H1 (cell line): ENCODE measurements at regions not wholly inside any gene's neighbourhood (a gene's known extent, or its start where the extent isn't known, plus 50 kb on each side); places are given as distances from the start of the nearest gene placed in this dataset.

ENCODE experiments used
- CTCF ChIA-PET: fragments of 300-600 bp; sonication (Branson Sonifier 250); formaldehyde crosslinking; loops from one replicate; lab custom pipeline; 2021; ENCODE audit not compliant: partially characterized antibody; lab: Charles Lee
- POLR2A ChIA-PET: fragments of 300-600 bp; sonication (Branson Sonifier 250); formaldehyde crosslinking; loops from one replicate; lab custom pipeline; 2021; ENCODE audit warnings: inconsistent platforms; ENCODE audit not compliant: partially characterized antibody; lab: Charles Lee
- DNase-seq, 2 experiments: peaks; one replicate each; pipeline versions ENCODE4 v3.0.0 to v3.0.0-alpha.2; 2010 to 2022; ENCODE audit warnings: low spot score in 2 of 2, low read depth in 1 of 2, mixed read lengths in 1 of 2
- FAIRE-seq: peaks from 2 replicates; lab custom pipeline; 2011; peaks lifted over from hg19 to GRCh38; lab: Jason Lieb, UNC
- H2AFZ ChIP-seq: 2 replicates; pipeline ENCODE4 v1.8.1; 2012; ENCODE audit warnings: low read length, inconsistent platforms
- H2AK5ac ChIP-seq: 2 replicates; pipeline ENCODE4 v1.6.1; 2013; ENCODE audit warnings: low read depth, low read length
- H2BK120ac ChIP-seq: replicated peaks from 2 replicates; pipeline ENCODE3; 2013; ENCODE audit warnings: low read depth, low read length, inconsistent platforms
- H2BK12ac ChIP-seq: 2 replicates; pipeline ENCODE4 v1.6.1; 2013; ENCODE audit warnings: low read depth, low read length
- H2BK15ac ChIP-seq: 2 replicates; pipeline ENCODE4 v1.6.1; 2013; ENCODE audit warnings: low read length
- H2BK20ac ChIP-seq: 2 replicates; pipeline ENCODE4 v1.6.1; 2013; ENCODE audit warnings: low read length
- H2BK5ac ChIP-seq: 2 replicates; pipeline ENCODE4 v1.6.1; 2013; ENCODE audit warnings: low read depth, low read length
- H3K14ac ChIP-seq: 2 replicates; pipeline ENCODE4 v1.6.1; 2013; ENCODE audit warnings: inconsistent platforms; ENCODE audit not compliant: insufficient read length
- H3K18ac ChIP-seq: 2 replicates; pipeline ENCODE4 v1.6.1; 2013; ENCODE audit warnings: low read length; ENCODE audit errors: extremely low read depth
- H3K23ac ChIP-seq: 2 replicates; pipeline ENCODE4 v1.6.1; 2013; ENCODE audit warnings: inconsistent platforms; ENCODE audit not compliant: insufficient read length
- H3K23me2 ChIP-seq: 2 replicates; pipeline ENCODE4 v1.6.1; 2013; ENCODE audit warnings: low read depth, low read length
- H3K27ac ChIP-seq: 2 replicates; pipeline ENCODE4 v1.6.1; 2011; ENCODE audit warnings: low read depth, low read length, inconsistent platforms
- H3K27me3 ChIP-seq, 4 experiments: replicated peaks in 1 of 4; 1 replicate in 1 of 4; 2 replicates in 3 of 4; pipeline versions ENCODE4 v1.6.1 to v1.8.1; 2011 to 2013; ENCODE audit warnings: low read length in 3 of 4, mild to moderate bottlenecking in 3 of 4, inconsistent platforms in 2 of 4, mixed read lengths in 2 of 4, moderate library complexity in 1 of 4; ENCODE audit not compliant: control insufficient read depth in 3 of 4, insufficient read depth in 3 of 4; ENCODE audit errors: extremely low read depth in 1 of 4
- H3K36me3 ChIP-seq, 4 experiments: 2 replicates each; pipeline versions ENCODE4 v1.6.1 to v1.8.1; 2011 to 2013; ENCODE audit warnings: mild to moderate bottlenecking in 4 of 4, low read length in 3 of 4, moderate library complexity in 2 of 4, control low read depth in 1 of 4, inconsistent platforms in 1 of 4; ENCODE audit not compliant: insufficient read depth in 4 of 4, control insufficient read depth in 2 of 4
- H3K4ac ChIP-seq: replicated peaks from 2 replicates; pipeline ENCODE3; 2013; ENCODE audit warnings: low read length, low read depth, mixed read lengths, inconsistent platforms; ENCODE audit not compliant: insufficient read length
- H3K4me1 ChIP-seq, 4 experiments: replicated peaks in 1 of 4; 1 replicate in 1 of 4; 2 replicates in 3 of 4; pipeline versions ENCODE4 v1.6.1 to v1.8.1; 2011 to 2013; ENCODE audit warnings: low read length in 3 of 4, inconsistent platforms in 2 of 4, mixed read lengths in 1 of 4; ENCODE audit not compliant: insufficient read depth in 4 of 4, control insufficient read depth in 3 of 4
- H3K4me2 ChIP-seq, 2 experiments: 2 replicates each; pipeline versions ENCODE4 v1.6.1 to v1.8.1; 2011 to 2013; ENCODE audit warnings: low read depth in 2 of 2, low read length in 2 of 2, control low read depth in 1 of 2, inconsistent platforms in 1 of 2, mild to moderate bottlenecking in 1 of 2; ENCODE audit not compliant: insufficient read depth in 1 of 2
- H3K4me3 ChIP-seq, 4 experiments: fragments of 200-600, 300-600 bp in 1 of 4; sonication (generic), shearing (Covaris generic), sonication (Bioruptor Twin) in 1 of 4; 2 replicates each; pipeline versions ENCODE4 v1.5.1 to v1.8.1; 2011 to 2016; ENCODE audit warnings: low read length in 4 of 4, low read depth in 3 of 4, control low read depth in 2 of 4, inconsistent platforms in 2 of 4, mild to moderate bottlenecking in 2 of 4, mixed read lengths in 1 of 4, moderate library complexity in 1 of 4; ENCODE audit not compliant: insufficient read depth in 2 of 4; ENCODE audit errors: extremely low read depth in 1 of 4
- H3K56ac ChIP-seq: replicated peaks from 2 replicates; pipeline ENCODE3; 2013; ENCODE audit warnings: low read depth, mild to moderate bottlenecking, mixed read lengths, low read length, inconsistent platforms; ENCODE audit not compliant: insufficient read length
- H3K79me1 ChIP-seq: 2 replicates; pipeline ENCODE4 v1.6.1; 2013; ENCODE audit warnings: low read depth, low read length, control low read depth
- H3K79me2 ChIP-seq, 2 experiments: 2 replicates each; pipeline versions ENCODE4 v1.6.1 to v1.8.1; 2012 to 2013; ENCODE audit warnings: low read length in 2 of 2, mild to moderate bottlenecking in 2 of 2, inconsistent platforms in 1 of 2; ENCODE audit not compliant: insufficient read depth in 2 of 2, control insufficient read depth in 1 of 2
- H3K9ac ChIP-seq, 4 experiments: replicated peaks in 1 of 4; 1 replicate in 1 of 4; 2 replicates in 3 of 4; pipeline versions ENCODE4 v1.6.1 to v1.8.1; 2011 to 2013; ENCODE audit warnings: low read depth in 3 of 4, low read length in 3 of 4, control low read depth in 2 of 4, mild to moderate bottlenecking in 2 of 4, moderate library complexity in 2 of 4, inconsistent platforms in 1 of 4; ENCODE audit errors: extremely low read depth in 1 of 4
- H3K9me3 ChIP-seq, 2 experiments: 2 replicates each; pipeline versions ENCODE4 v1.6.1 to v1.8.1; 2012 to 2013; ENCODE audit warnings: mild to moderate bottlenecking in 2 of 2, moderate library complexity in 2 of 2, control low read depth in 1 of 2, inconsistent platforms in 1 of 2, low read depth in 1 of 2, low read length in 1 of 2, mixed read lengths in 1 of 2; ENCODE audit not compliant: insufficient read depth in 2 of 2
- H4K20me1 ChIP-seq, 2 experiments: replicated peaks in 1 of 2; 2 replicates each; pipeline versions ENCODE3 to v1.8.1; 2011 to 2013; ENCODE audit warnings: inconsistent platforms in 2 of 2, low read length in 2 of 2, mild to moderate bottlenecking in 1 of 2; ENCODE audit not compliant: insufficient read depth in 2 of 2, control insufficient read depth in 1 of 2
- H4K5ac ChIP-seq: 2 replicates; pipeline ENCODE4 v1.6.1; 2013; ENCODE audit warnings: low read length, low read depth, mixed read lengths, inconsistent platforms; ENCODE audit not compliant: insufficient read length
- H4K8ac ChIP-seq: 2 replicates; pipeline ENCODE4 v1.8.0; 2013; ENCODE audit warnings: mild to moderate bottlenecking, moderate library complexity, low read length, inconsistent platforms; ENCODE audit not compliant: insufficient read depth; ENCODE audit errors: extremely low read depth
- H4K91ac ChIP-seq: replicated peaks from 2 replicates; pipeline ENCODE3; 2013; ENCODE audit warnings: low read length, mixed read lengths, inconsistent platforms; ENCODE audit not compliant: insufficient read length
- CBX5 ChIP-seq: fragments of 300-800, 300-1000 bp; sonication (generic); IDR thresholded peaks from 2 replicates; pipeline ENCODE4 v1.7.1; 2016; ENCODE audit warnings: antibody characterized with exemption, low read length, low read depth
- CHD2 ChIP-seq: IDR thresholded peaks from 2 replicates; pipeline ENCODE4 v1.6.1; 2012; ENCODE audit warnings: low read length, improper control_type of control experiment
- CTBP2 ChIP-seq: IDR thresholded peaks from 2 replicates; pipeline ENCODE4 v1.7.0; 2011; ENCODE audit warnings: borderline replicate concordance, mild to moderate bottlenecking, moderate library complexity, mixed read lengths, low read length; ENCODE audit not compliant: insufficient read depth, insufficient read length
- GABPA ChIP-seq: IDR thresholded peaks from 2 replicates; pipeline ENCODE4 v1.6.1; 2011; ENCODE audit warnings: mild to moderate bottlenecking, low read length, moderate library complexity, borderline replicate concordance; ENCODE audit not compliant: insufficient read depth
- GTF2F1 ChIP-seq: IDR thresholded peaks from 2 replicates; pipeline ENCODE4 v1.6.1; 2012; ENCODE audit warnings: low read depth, low read length, improper control_type of control experiment, borderline replicate concordance
- JUN ChIP-seq: IDR thresholded peaks from 2 replicates; pipeline ENCODE4 v1.6.1; 2011; ENCODE audit warnings: low read depth, mild to moderate bottlenecking, improper control_type of control experiment, low read length
- KDM1A ChIP-seq: fragments of 200-600, 300-600 bp; sonication (generic); IDR thresholded peaks from 2 replicates; pipeline ENCODE4 v1.7.1; 2016; ENCODE audit warnings: mild to moderate bottlenecking, low read length, borderline replicate concordance
- MAFK ChIP-seq: IDR thresholded peaks from 2 replicates; pipeline ENCODE4 v1.6.1; 2012; ENCODE audit warnings: low read depth, mild to moderate bottlenecking, improper control_type of control experiment, low read length
- NRF1 ChIP-seq: IDR thresholded peaks from 2 replicates; pipeline ENCODE4 v1.6.1; 2011; ENCODE audit warnings: mild to moderate bottlenecking, low read depth, low read length, improper control_type of control experiment
- POU5F1 ChIP-seq: IDR thresholded peaks from 2 replicates; pipeline ENCODE4 v1.6.1; 2011; ENCODE audit warnings: low read depth, mild to moderate bottlenecking, low read length, moderate library complexity
- RAD21 ChIP-seq, 2 experiments: IDR thresholded peaks in 1 of 2; conservative IDR thresholded peaks in 1 of 2; 2 replicates each; pipeline ENCODE4 v1.6.1; 2011; ENCODE audit warnings: low read depth in 2 of 2, low read length in 2 of 2, improper control_type of control experiment in 1 of 2, inconsistent platforms in 1 of 2, mild to moderate bottlenecking in 1 of 2, moderate library complexity in 1 of 2
- SIRT6 ChIP-seq: IDR thresholded peaks from one replicate; pipeline ENCODE4 v1.7.1; 2012; ENCODE audit warnings: low read length, inconsistent platforms
- SIX5 ChIP-seq: IDR thresholded peaks from 2 replicates; pipeline ENCODE4 v1.6.1; 2011; ENCODE audit warnings: mild to moderate bottlenecking, low read depth, low read length
- TAF7 ChIP-seq: optimal IDR thresholded peaks from 2 replicates; pipeline ENCODE3; 2011; ENCODE audit warnings: low read depth, mild to moderate bottlenecking, inconsistent platforms, low read length, moderate library complexity, borderline replicate concordance
- TCF12 ChIP-seq: IDR thresholded peaks from 2 replicates; pipeline ENCODE4 v1.6.1; 2011; ENCODE audit warnings: low read depth, mild to moderate bottlenecking, low read length
- ZNF274 ChIP-seq: IDR thresholded peaks from 2 replicates; pipeline ENCODE4 v1.7.0; 2012; ENCODE audit warnings: low read length, borderline replicate concordance; ENCODE audit errors: extremely low read depth
- WGBS, 2 experiments: shearing (Covaris generic) in 1 of 2; methylation state at CpG; one replicate each; pipeline versions ENCODE4 v1.1.6 to v1.1.7; 2013 to 2015; ENCODE audit warnings: low lambda C conversion rate in 2 of 2, mixed read lengths in 2 of 2, inconsistent platforms in 1 of 2, low coverage in 1 of 2, missing lambda C conversion rate in 1 of 2; ENCODE audit not compliant: insufficient replicate concordance in 2 of 2, insufficient coverage in 1 of 2, insufficient read length in 1 of 2; ENCODE audit errors: extremely low coverage in 1 of 2, missing lambda C conversion rate in 1 of 2; 5-methylcytosine and 5-hydroxymethylcytosine counted together

DNA sequence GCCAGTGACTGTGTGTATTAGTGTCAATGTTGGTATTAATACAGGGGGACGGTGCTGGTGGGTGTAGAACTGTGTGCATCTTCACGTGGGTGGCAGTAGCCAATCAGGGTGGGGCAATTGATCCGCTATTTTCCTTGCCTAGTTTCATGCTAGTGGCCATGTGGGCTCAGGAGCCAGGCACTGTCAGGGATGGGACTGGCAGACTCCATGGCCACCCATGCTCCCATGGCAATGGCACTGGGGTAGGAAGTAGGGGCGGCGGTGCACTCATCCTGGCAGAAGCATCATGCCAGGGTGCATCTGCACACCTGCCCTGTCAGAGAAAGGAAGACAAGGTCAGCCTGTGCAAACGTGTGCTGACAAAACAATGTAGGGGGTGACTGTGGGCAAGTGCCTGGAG is 122.1 kb upstream of the MAGEC2 start:
- H2AFZ ChIP-seq: no peak overlapping the region
- no peaks in the 10 kb centered on the region for H3K23me2 ChIP-seq
- no peak overlapping the region for H2AK5ac ChIP-seq
- WGBS, 2 experiments: 100% methylated on average over 3 of the region's 6 CpGs; no CpG with 5 or more reads in 1 of the 2 experiments
- no peak overlapping the region for H4K5ac ChIP-seq
- CTCF ChIA-PET: no interaction called here
- no peak overlapping the region for H3K4ac ChIP-seq
- POLR2A ChIA-PET: no interaction called here
- no peaks in the 10 kb centered on the region for H4K20me1 ChIP-seq
- no peak overlapping the region for H3K9ac ChIP-seq
- no peak overlapping the region for H3K4me2 ChIP-seq
- H2BK5ac ChIP-seq: no peak overlapping the region
- no peak overlapping the region for H3K18ac ChIP-seq
- no peak overlapping the region for H3K23ac ChIP-seq
- no peak overlapping the region for H4K91ac ChIP-seq
- DNase-seq: no peak
- no peak overlapping the region for H3K56ac ChIP-seq
- no peak for TF ChIP-seq ZNF274
- TF ChIP-seq NRF1: no peak
- TF ChIP-seq CTBP2: no peak
- TF ChIP-seq TAF7: no peak
- TF ChIP-seq GABPA: no peak
- TF ChIP-seq KDM1A: no peak
- TF ChIP-seq SIRT6: no peak
- no peak for TF ChIP-seq CBX5
- TF ChIP-seq CHD2: no peak
- TF ChIP-seq JUN: no peak
- no peak for TF ChIP-seq POU5F1
- no peak for TF ChIP-seq GTF2F1
- no peak for TF ChIP-seq SIX5
- no peak for TF ChIP-seq TCF12
- no peak for TF ChIP-seq MAFK
- no peak for TF ChIP-seq RAD21 (IDR thresholded peaks at IDR 0.05 in 1 of 2, conservative IDR thresholded peaks at IDR 0.05 in 1 of 2; ENCODE audit: low read depth in 2 of 2, low read length in 2 of 2)
- TF ChIP-seq, all 59 proteins: peak for 0
- no peak overlapping the region for H2BK15ac ChIP-seq
- no peaks in the 10 kb centered on the region for H3K4me1 ChIP-seq
- no peaks in the 10 kb centered on the region for H3K79me1 ChIP-seq
- no peak overlapping the region for H3K14ac ChIP-seq
- no peak overlapping the region for H2BK12ac ChIP-seq
- no peak overlapping the region for H4K8ac ChIP-seq
- H2BK20ac ChIP-seq: no peak overlapping the region
- no peak overlapping the region for H3K27ac ChIP-seq
- no peak overlapping the region for H3K4me3 ChIP-seq
- H3K79me2 ChIP-seq: no peaks in the 10 kb centered on the region
- H3K36me3 ChIP-seq: no peaks in the 10 kb centered on the region
- FAIRE-seq: no peak
- H3K27me3 ChIP-seq: no peaks in the 10 kb centered on the region
- no peaks in the 10 kb centered on the region for H3K9me3 ChIP-seq
- no peak overlapping the region for H2BK120ac ChIP-seq
